Lung (tissue), 11 donors: ENCODE measurements at regions not wholly inside any gene's neighbourhood (a gene's known extent, or its start where the extent isn't known, plus 50 kb on each side); places are given as distances from the start of the nearest gene placed in this dataset.

Experiments used
- ATAC-seq: fragments of 200-7000 bp; cut with Tn5 transposase; one replicate; pipeline ENCODE4 v1.9.1; 2020; ENCODE audit warnings: moderate number of reproducible peaks; ENCODE audit not compliant: insufficient read depth, low FRiP score
- DNase-seq, 3 donors: peaks; one replicate each; pipeline ENCODE4 v3.0.0-alpha.2; 2013 to 2017
- H3K27ac ChIP-seq, 2 donors: one replicate each; pipeline ENCODE4 v1.5.1; 2013; ENCODE audit warnings: mild to moderate bottlenecking in 2 of 2, moderate library complexity in 2 of 2, control low read depth in 1 of 2, inconsistent platforms in 1 of 2, low read depth in 1 of 2, low read length in 1 of 2
- H3K27me3 ChIP-seq, 3 donors: one replicate each; pipeline ENCODE4 v1.5.1; 2013; ENCODE audit warnings: low read length in 2 of 3; ENCODE audit not compliant: control insufficient read depth in 3 of 3, insufficient read depth in 3 of 3
- H3K36me3 ChIP-seq, 4 donors: one replicate each; pipeline ENCODE4 v1.5.1; 2013; ENCODE audit warnings: low read length in 4 of 4, mild to moderate bottlenecking in 1 of 4, moderate library complexity in 1 of 4; ENCODE audit not compliant: control insufficient read depth in 4 of 4, insufficient read depth in 4 of 4
- H3K4me1 ChIP-seq, 5 donors: one replicate each; pipeline ENCODE4 v1.5.1; 2013; ENCODE audit warnings: low read length in 5 of 5, mild to moderate bottlenecking in 2 of 5, moderate library complexity in 1 of 5; ENCODE audit not compliant: control insufficient read depth in 5 of 5, insufficient read depth in 5 of 5
- H3K4me3 ChIP-seq: one replicate; pipeline ENCODE4 v1.5.1; 2013; ENCODE audit warnings: mild to moderate bottlenecking, control low read depth, moderate library complexity
- H3K9ac ChIP-seq, 2 donors: one replicate each; pipeline ENCODE4 v1.5.1; 2013; ENCODE audit warnings: low read length in 2 of 2, control low read depth in 1 of 2; ENCODE audit not compliant: insufficient read depth in 1 of 2
- H3K9me3 ChIP-seq, 4 donors: one replicate each; pipeline ENCODE4 v1.5.1; 2013; ENCODE audit warnings: low read length in 3 of 4, mild to moderate bottlenecking in 1 of 4, moderate library complexity in 1 of 4; ENCODE audit not compliant: control insufficient read depth in 4 of 4, insufficient read depth in 3 of 4
- WGBS, 2 donors: extraction: QIAGEN DNeasy Blood & Tissue Kit; methylation state at CpG; one replicate each; pipeline ENCODE4 v1.1.7; 2013; 5-methylcytosine and 5-hydroxymethylcytosine counted together
- TF ChIP-seq, protein P1 (sequence below): IDR thresholded peaks from 2 replicates; pipeline ENCODE4 v1.5.1; 2012; ENCODE audit warnings: mild to moderate bottlenecking; ENCODE audit errors: control extremely low read depth, extremely low read depth
- donor health status: control.
- donor health status: control.
- donor health status: Bipolar disorder and iron deficiency.
- donor health status: healthy.
- donor health status: DM: yes; HTN: yes; CAD: no.

DNA sequence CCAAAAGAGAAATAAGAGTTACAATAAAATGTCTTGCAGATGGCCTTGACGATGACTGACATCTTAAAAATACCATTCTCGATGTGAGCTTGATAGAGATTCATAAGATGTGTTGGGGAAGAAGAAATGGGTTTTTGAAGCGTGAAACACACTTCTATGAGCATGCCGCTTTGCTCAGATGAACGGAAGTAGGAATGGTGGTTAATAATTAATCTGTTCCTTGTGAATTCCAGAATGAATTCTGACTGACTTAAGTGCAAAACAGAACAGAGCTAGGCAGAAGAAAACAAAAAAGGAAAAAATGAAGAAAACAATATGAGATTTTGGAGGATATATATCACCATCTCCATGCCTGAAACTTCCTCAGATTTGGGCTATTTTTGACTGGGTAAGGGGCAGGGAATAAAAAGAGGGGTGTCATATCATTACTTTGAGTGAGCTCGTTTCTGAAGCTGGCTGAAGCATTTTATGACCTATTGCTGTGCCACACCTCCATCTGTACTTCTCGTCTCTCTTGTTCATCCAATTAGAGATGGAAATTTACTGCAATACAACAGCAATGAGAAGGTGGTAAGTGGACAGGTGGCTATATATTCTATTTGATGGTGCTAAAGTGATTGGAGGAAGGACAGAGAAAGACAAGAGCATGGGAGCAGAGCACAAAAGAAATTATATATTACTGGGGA lies 1152.0 kb upstream of the CDH8 start:
- DNase-seq (peak in 1 of 3 donors; percentile 1), ATAC-seq (no peak)
- TF ChIP-seq, protein P1, sequence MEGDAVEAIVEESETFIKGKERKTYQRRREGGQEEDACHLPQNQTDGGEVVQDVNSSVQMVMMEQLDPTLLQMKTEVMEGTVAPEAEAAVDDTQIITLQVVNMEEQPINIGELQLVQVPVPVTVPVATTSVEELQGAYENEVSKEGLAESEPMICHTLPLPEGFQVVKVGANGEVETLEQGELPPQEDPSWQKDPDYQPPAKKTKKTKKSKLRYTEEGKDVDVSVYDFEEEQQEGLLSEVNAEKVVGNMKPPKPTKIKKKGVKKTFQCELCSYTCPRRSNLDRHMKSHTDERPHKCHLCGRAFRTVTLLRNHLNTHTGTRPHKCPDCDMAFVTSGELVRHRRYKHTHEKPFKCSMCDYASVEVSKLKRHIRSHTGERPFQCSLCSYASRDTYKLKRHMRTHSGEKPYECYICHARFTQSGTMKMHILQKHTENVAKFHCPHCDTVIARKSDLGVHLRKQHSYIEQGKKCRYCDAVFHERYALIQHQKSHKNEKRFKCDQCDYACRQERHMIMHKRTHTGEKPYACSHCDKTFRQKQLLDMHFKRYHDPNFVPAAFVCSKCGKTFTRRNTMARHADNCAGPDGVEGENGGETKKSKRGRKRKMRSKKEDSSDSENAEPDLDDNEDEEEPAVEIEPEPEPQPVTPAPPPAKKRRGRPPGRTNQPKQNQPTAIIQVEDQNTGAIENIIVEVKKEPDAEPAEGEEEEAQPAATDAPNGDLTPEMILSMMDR: no peak
- Histone ChIP-seq H3K27ac (no peak overlapping the region), H3K27me3 (no peaks in the 10 kb centered on the region), H3K9me3 (no peaks in the 10 kb centered on the region), H3K36me3 (no peaks in the 10 kb centered on the region), H3K4me3 (no peak overlapping the region), H3K4me1 (no peaks in the 10 kb centered on the region), H3K9ac (no peak overlapping the region)
- WGBS, 2 donors: 72 to 83% methylated on average over 7 of the region's 7 CpGs

DNA sequence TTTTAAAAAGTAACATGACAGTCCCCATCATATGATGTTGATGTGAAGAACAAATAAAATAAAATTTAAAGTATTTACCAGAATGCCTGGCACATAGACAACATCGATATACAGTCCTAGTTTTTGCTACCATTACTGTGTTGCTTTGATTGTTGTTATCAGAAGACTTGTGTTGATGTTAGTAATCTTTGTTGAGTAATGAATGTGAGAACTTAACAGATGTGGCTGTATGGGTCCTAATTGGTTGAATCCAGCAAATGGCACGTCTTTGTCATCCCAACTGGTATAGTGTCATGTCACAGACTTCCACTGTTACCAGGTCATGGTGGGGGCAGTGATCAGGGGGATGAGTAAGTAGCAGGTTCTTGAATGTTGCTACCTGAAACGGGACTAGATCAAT lies 1151.4 kb upstream of the CDH8 start:
- Histone ChIP-seq H3K36me3 (no peaks in the 10 kb centered on the region), H3K27me3 (no peaks in the 10 kb centered on the region), H3K27ac (no peak overlapping the region), H3K4me3 (no peak overlapping the region), H3K9ac (no peak overlapping the region), H3K9me3 (no peaks in the 10 kb centered on the region), H3K4me1 (no peaks in the 10 kb centered on the region)
- DNase-seq: no peak
- WGBS, 2 donors: 66 to 69% methylated on average over 3 of the region's 3 CpGs
- no peak for ATAC-seq
- TF ChIP-seq, protein P1: no peak

DNA sequence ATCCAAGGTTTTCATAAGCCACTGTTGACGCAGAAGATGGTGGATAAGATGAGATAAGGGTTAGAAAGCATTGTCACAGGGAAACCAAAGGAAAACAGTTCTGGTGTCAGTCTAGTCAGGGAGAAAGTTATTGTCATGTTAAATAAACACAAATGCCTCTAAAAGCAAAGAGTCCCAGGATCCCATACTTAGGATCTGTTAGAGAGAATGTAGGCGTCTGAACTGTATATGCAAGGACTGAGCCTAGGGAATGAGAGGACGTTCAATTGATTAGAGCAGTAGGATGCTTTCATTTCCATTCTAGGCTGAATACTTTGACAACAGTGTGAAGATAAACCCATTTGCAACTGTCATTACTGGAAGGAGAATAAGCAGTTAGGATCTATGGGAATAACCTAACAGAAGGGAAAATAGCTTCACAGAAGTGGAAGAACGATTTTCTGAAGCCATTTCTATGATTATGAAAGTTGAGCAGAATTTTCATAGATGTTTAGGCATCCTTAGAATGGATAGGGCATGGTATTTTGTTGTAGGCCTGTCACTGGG lies 1149.1 kb upstream of the CDH8 start:
- H3K4me1 ChIP-seq: no peaks in the 10 kb centered on the region
- DNase-seq (no peak), ATAC-seq (no peak)
- H3K36me3 ChIP-seq: no peaks in the 10 kb centered on the region
- TF ChIP-seq, protein P1: no peak
- no peak overlapping the region for H3K4me3 ChIP-seq
- H3K27me3 ChIP-seq: no peaks in the 10 kb centered on the region
- 41 to 64% methylated on average over 4 of the region's 4 CpGs for WGBS, 2 donors
- H3K27ac ChIP-seq: no peak overlapping the region
- no peak overlapping the region for H3K9ac ChIP-seq
- H3K9me3 ChIP-seq: no peaks in the 10 kb centered on the region
